Breast epithelium (tissue), 3 donors: ENCODE measurements at regions not wholly inside any gene's neighbourhood (a gene's known extent, or its start where the extent isn't known, plus 50 kb on each side); places are given as distances from the start of the nearest gene placed in this dataset.

Source experiments
- CTCF ChIP-seq, 3 donors: fragments of 450-650 bp; IDR thresholded peaks; one replicate each; pipeline ENCODE4 v1.5.1; 2016 to 2017; ENCODE audit warnings: antibody characterized with exemption in 3 of 3, mild to moderate bottlenecking in 3 of 3, moderate library complexity in 3 of 3
- POLR2A ChIP-seq: fragments of 450-650 bp; IDR thresholded peaks from one replicate; pipeline ENCODE4 v1.6.1; 2016; ENCODE audit warnings: antibody characterized with exemption, mild to moderate bottlenecking, moderate library complexity
- POLR2AphosphoS5 ChIP-seq, 3 donors: sonication (generic); formaldehyde crosslinking; IDR thresholded peaks; one replicate each; pipeline ENCODE4 v1.6.1; 2017; ENCODE audit warnings: antibody characterized with exemption in 3 of 3

- TF ChIP-seq CTCF (IDR thresholded peaks at IDR 0.05), result no peak
- no peak for TF ChIP-seq POLR2AphosphoS5 (IDR thresholded peaks at IDR 0.05)
- TF ChIP-seq POLR2A, result no peak
Observed at GRCh38 chr13:86825410-86825809, 845.8 kb upstream of the SLITRK5 start.
